ENCODE measurements at regions not wholly inside any gene's neighbourhood (a gene's known extent, or its start where the extent isn't known, plus 50 kb on each side); places are given as distances from the start of the nearest gene placed in this dataset.

DNA sequence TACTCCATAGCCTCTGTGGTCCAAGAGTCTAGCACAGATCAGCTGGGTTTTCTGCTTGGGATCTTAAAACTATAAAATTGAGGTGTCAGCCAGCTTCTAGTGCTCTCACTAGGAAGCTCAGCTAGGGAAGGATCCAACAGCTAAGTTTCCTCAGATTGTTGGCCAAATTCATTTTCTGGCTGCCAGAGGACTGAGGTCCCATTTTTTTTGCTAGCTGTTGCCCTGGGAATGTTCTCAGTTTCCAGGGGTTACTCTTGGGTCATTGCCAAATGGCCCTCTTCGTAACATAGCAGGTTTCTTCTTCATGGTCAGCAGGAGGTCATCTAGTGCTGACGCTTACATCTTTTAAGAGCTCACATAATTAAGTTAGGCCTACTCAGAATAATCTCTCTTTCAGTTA is 2178.2 kb downstream of the ARAP2 start:
- ATAC-seq (ENCODE audit: poor library complexity), result no peak

DNA sequence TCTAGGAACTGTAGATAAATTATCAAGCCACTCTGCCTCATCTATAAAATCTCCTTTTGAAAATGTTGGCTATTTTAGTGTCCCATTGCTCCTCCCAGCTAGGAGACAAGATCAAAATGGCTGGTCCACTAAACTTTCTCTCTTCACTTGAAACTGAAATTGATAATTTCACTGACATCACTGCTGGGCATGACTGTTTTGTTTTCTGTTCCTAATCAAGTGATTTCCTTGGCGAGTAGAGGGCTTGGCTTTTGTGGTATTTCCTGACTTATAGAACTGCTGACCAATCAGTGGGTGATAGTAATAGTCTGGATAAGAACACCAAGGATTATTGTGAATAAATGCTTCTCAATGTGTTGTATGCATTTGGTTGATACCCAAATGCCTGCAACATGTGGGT is 2152.9 kb downstream of the ARAP2 start:
- Histone ChIP-seq H3K27ac (ENCODE audit: low read depth in 1 of 2, low read length in 2 of 2) (no peak overlapping the region), H3K27me3 (ENCODE audit: control insufficient read depth in 1 of 2, insufficient read depth in 2 of 2, low read length in 2 of 2) (no peaks in the 10 kb centered on the region), H3K4me3 (ENCODE audit: low read length) (no peak overlapping the region), H3K4me1 (ENCODE audit: insufficient read depth, low read length) (no peaks in the 10 kb centered on the region), H3K9me3 (ENCODE audit: control insufficient read depth in 1 of 2, insufficient read depth in 1 of 2, low read length in 2 of 2) (peaks cover 0 to 3% of the 10 kb centered on the region in 2 experiments), H3K36me3 (ENCODE audit: insufficient read depth, low read length) (no peaks in the 10 kb centered on the region)
- ChIA-PET CTCF (no interaction called here), POLR2A (no interaction called here)
- intact Hi-C loops (cut with DNase I, micrococcal nuclease), result no loop called here
- H3K4me1 Mint-ChIP-seq (ENCODE audit: low read depth), result no peaks in the 10 kb centered on the region
- H3K27ac Mint-ChIP-seq, result no peak overlapping the region
- no peak overlapping the region for H3K4me3 Mint-ChIP-seq
- ATAC-seq (ENCODE audit: poor library complexity) (no peak), DNase-seq (no peak)
- no peaks in the 10 kb centered on the region for H3K27me3 Mint-ChIP-seq
- peaks cover 2% of the 10 kb centered on the region for H3K9me3 Mint-ChIP-seq
- no peaks in the 10 kb centered on the region for H3K36me3 Mint-ChIP-seq (ENCODE audit: low read depth)
- TF ChIP-seq, protein P1, sequence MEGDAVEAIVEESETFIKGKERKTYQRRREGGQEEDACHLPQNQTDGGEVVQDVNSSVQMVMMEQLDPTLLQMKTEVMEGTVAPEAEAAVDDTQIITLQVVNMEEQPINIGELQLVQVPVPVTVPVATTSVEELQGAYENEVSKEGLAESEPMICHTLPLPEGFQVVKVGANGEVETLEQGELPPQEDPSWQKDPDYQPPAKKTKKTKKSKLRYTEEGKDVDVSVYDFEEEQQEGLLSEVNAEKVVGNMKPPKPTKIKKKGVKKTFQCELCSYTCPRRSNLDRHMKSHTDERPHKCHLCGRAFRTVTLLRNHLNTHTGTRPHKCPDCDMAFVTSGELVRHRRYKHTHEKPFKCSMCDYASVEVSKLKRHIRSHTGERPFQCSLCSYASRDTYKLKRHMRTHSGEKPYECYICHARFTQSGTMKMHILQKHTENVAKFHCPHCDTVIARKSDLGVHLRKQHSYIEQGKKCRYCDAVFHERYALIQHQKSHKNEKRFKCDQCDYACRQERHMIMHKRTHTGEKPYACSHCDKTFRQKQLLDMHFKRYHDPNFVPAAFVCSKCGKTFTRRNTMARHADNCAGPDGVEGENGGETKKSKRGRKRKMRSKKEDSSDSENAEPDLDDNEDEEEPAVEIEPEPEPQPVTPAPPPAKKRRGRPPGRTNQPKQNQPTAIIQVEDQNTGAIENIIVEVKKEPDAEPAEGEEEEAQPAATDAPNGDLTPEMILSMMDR (IDR thresholded peaks at IDR 0.05), result no peak

More for the DNA sequence above, 2178.2 kb downstream of the ARAP2 start:
- H3K27me3 ChIP-seq (ENCODE audit: control insufficient read depth in 1 of 2, insufficient read depth in 2 of 2, low read length in 2 of 2), result no peaks in the 10 kb centered on the region
- Mint-ChIP-seq H3K27me3 (no peaks in the 10 kb centered on the region), H3K27ac (no peak overlapping the region), H3K36me3 (ENCODE audit: low read depth) (no peaks in the 10 kb centered on the region), H3K4me1 (ENCODE audit: low read depth) (no peaks in the 10 kb centered on the region), H3K9me3 (peaks cover 2% of the 10 kb centered on the region), H3K4me3 (no peak overlapping the region)
- CTCF ChIA-PET, result no interaction called here
- DNase-seq, result no peak
- POLR2A ChIA-PET, result no interaction called here
- no peaks in the 10 kb centered on the region for H3K4me1 ChIP-seq (ENCODE audit: insufficient read depth, low read length)
- TF ChIP-seq, protein P1 (IDR thresholded peaks at IDR 0.05), result no peak
- no peak overlapping the region for H3K4me3 ChIP-seq (ENCODE audit: low read length)
- intact Hi-C loops (cut with DNase I, micrococcal nuclease), result no loop called here
- H3K27ac ChIP-seq (ENCODE audit: low read depth in 1 of 2, low read length in 2 of 2), result no peak overlapping the region
- H3K9me3 ChIP-seq (ENCODE audit: control insufficient read depth in 1 of 2, insufficient read depth in 1 of 2, low read length in 2 of 2), result no peaks in the 10 kb centered on the region
- no peaks in the 10 kb centered on the region for H3K36me3 ChIP-seq (ENCODE audit: insufficient read depth, low read length)

DNA sequence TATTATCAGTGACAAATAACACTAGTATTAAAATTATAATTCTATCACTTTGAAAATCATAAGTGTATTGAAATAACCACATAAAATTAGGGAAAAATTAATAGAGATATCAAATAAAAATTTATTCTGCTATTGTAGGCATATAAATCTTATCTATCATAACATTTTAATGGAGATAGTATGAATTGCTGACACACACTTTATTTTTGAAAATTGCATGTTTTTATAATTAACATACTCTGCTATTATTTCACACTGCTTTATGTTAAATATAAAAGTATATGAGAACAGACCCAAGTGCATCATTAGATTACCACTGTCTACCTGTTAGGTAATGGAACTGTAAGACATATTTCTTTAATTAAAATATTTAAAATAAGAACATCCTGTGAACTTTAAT is 2150.2 kb downstream of the ARAP2 start:
- intact Hi-C loops (cut with DNase I, micrococcal nuclease), result no loop called here
- no peaks in the 10 kb centered on the region for H3K4me1 ChIP-seq (ENCODE audit: insufficient read depth, low read length)
- DNase-seq, result no peak
- Mint-ChIP-seq H3K27ac (no peak overlapping the region), H3K4me3 (no peak overlapping the region), H3K4me1 (ENCODE audit: low read depth) (no peaks in the 10 kb centered on the region), H3K27me3 (no peaks in the 10 kb centered on the region), H3K36me3 (ENCODE audit: low read depth) (no peaks in the 10 kb centered on the region), H3K9me3 (peaks cover 5% of the 10 kb centered on the region)
- H3K4me3 ChIP-seq (ENCODE audit: low read length), result no peak overlapping the region
- TF ChIP-seq, protein P1 (IDR thresholded peaks at IDR 0.05), result no peak
- POLR2A ChIA-PET, result no interaction called here
- CTCF ChIA-PET, result no interaction called here
- peaks cover 0 to 3% of the 10 kb centered on the region in 2 experiments for H3K9me3 ChIP-seq (ENCODE audit: control insufficient read depth in 1 of 2, insufficient read depth in 1 of 2, low read length in 2 of 2)
- H3K27ac ChIP-seq (ENCODE audit: low read depth in 1 of 2, low read length in 2 of 2), result no peak overlapping the region
- H3K27me3 ChIP-seq (ENCODE audit: control insufficient read depth in 1 of 2, insufficient read depth in 2 of 2, low read length in 2 of 2), result no peaks in the 10 kb centered on the region
- no peak for ATAC-seq (ENCODE audit: poor library complexity)
- H3K36me3 ChIP-seq (ENCODE audit: insufficient read depth, low read length), result no peaks in the 10 kb centered on the region
